NCI-H2196 treated with DMSO at 0.1 percent for 48 hours (cell line): ENCODE measurements at regions not wholly inside any gene's neighbourhood (a gene's known extent, or its start where the extent isn't known, plus 50 kb on each side); places are given as distances from the start of the nearest gene placed in this dataset.

Source experiments
- DNase-seq: peaks from one replicate; lab custom pipeline; 2025; ENCODE audit not compliant: unreplicated experiment; lab: John Stamatoyannopoulos, UW

DNA sequence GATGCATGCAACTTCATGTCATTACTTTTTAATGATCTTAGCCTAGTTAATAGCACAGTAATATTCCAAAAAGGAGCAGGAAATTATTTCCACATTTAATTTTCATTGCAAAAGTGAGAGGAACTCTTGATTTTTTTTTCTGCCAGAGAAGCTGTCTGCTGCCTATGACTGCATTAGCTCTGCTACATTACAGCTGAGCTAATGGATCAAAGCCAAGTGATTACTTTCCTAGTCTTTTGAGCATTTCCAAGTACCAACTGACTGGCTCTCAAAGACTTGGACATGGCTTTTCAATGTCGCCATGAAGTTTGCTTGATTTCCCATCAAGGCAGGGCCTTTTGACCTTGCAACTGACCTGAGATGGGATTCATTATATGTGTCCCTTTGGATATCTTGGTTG is 356.6 kb upstream of the XYLT1 start:
- DNase-seq, result no peak

DNA sequence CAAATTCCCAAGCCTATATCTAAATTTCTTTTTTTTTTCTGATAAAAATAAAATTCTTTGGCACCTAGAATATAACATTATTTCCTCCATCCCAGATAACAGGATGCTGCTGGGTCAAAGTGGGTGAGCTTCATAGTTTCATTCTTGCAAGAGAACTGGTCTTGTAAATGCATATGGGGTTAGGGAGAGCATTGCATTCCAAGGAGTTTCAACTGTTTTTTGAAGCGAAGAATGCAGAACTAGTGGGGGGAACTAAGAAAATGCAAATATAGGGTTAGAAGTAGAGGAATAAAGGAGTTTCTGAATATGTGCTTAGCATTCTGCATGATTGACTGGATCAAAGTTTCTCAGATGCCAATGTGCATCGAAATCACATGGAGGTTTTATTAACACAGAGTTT is 347.2 kb upstream of the XYLT1 start:
- DNase-seq, result no peak

GRCh38 chr16:17817260-17817659 is 346.5 kb upstream of the XYLT1 start:
- no peak for DNase-seq

DNA sequence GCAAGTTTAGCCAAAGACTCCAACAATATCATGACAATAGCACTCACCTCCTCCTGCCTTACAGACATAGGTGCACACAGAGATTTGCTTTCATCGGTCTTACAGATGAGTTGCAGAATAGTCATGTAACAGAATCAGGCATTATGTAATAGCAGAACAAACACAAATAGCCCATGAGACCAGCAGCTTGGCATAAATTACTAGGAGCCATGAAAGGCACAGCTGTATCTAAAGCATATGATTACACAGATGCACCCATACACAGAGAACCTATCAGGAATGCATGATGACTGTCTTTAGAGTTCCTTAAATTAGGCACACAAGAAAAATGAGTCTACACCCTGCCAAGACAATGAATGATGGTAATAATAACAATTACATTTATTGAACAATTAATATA is 342.0 kb upstream of the XYLT1 start:
- no peak for DNase-seq

- no peak for DNase-seq
Measured at GRCh38 chr16:17804857-17805256, 334.1 kb upstream of the XYLT1 start.

DNA sequence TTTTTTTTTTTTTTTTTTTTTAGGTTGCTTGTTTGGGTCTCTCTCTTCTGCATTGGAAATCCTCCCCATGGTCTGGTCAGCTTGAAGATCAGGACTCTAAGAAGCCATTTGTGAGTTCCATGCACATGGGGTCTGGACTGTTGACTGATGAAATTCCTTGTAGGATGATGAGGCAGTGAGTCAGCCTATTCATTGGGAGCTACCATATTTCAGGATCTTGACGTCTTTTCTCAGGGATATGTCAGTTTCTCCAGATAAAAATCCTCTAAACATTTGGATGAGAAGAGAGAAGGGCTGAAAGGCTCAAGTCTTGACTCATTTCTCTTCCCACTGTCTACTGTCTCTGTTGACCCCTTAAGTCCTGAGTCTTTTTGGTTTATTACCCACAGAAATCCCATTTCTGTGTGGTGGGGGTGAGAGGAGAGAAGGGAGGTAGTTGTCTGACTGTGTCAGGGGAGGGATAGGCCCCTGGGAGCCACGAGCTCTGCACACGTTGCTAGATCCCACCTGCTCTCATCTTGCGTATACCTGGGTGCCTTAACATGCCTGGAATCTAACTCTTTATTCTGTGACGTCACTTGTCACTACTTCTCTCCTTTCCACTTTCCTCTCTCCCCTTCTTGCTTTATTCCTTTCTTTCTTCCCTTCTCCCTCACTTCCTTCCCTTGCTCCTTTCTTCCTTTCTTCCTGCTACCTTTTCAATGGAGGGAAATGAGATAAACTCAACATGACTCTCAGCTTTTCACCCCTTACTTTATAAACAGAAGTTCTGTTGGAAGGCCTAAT is 333.1 kb upstream of the XYLT1 start:
- no peak for DNase-seq

DNA sequence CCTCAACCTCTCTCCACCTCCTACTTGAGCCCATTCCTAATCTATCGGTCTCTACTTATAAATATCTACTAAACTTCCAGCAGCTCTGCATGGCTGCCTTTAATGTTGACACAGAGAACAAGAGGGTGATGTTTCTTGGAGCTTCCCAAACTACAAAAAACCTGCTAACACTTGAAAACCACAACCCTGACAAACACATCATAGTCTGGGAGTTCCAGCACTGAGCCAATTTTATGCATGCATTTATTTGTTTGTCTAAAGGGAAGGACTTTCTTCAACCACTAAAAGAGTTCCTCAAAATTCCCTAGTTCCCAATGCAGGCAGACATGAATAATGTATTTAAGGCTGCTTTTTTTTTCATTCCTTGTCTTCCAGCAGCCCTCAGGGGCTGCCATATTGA is 331.8 kb upstream of the XYLT1 start:
- DNase-seq, result no peak

DNA sequence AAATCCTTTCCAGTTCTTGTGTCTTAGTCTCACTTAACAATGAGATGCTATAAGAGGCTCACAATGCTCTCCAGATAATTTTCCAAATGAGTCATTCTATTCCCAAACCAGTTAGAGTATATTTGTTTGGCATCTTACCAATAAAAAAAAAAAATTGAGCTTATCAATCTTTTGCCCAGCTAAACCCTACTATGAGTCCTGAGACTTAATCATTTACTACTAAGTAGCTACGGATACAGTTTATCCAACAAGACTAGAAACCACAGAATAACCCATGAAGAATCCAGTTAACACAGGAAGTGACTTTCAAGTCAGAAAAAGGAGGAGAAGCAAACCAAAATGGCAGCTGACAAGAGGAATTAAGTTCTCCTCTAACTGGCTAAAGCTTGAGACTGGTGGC is 330.3 kb upstream of the XYLT1 start:
- no peak for DNase-seq

- no peak for DNase-seq
Measured at GRCh38 chr16:17798716-17799115, 328.0 kb upstream of the XYLT1 start.

DNA sequence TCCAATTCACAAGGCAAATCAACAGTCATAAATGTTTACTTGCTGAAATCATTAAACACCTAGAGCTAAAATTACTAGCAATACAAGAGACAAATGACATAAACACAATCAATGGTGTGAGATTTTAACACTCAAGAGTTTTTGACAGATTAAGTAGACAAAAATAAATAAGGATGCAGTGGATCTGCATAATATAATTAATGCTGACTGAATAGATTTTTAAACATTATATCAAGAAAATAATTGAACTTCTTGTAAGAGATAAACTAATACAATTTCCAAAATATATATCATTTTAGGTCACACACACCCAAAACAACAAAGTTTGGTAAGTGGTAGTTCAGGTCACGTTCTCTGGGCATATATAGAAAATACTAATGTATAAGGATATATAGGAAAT is 322.6 kb upstream of the XYLT1 start:
- DNase-seq, result no peak

GRCh38 chr16:17784073-17784472 is 313.3 kb upstream of the XYLT1 start:
- DNase-seq, result no peak

DNA sequence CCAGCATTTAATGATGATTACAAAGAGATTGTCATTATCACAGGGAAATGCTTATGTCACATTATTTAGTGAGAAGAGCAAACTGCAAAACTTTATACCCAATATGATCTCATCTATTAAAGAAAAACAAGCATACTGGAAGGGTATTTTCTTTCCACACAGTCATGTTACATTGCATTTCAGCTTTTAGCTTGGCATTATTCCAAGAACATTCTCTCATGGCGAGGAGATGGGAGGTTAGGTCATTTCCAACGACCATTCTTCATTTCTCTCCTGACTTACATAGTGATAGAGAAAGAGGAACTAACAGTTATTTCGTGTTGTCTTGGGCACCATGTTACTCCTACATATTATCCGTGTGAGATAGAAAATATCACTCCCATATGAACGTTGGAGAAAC is 309.4 kb upstream of the XYLT1 start:
- DNase-seq, result no peak

DNA sequence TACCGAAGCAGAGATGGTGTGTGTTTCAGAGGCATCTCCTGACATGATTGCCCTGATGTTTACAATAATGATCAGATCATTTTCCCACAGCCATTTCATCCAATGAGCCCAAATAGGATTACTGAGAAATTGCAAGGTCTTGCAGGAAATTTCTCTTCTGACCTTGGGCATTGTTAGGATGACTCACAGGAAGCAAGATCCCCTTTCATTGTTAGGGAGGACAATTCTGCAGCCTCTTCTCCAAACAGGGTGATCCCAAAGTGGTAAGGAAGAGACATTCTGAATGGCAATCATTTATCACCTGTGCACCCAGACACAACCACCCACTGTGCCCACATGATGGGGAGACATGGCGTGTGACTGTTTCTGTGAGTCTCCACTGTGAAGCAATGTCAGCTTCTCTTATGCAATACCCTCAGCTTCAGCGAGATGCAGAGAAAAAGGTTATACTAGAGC is 306.7 kb upstream of the XYLT1 start:
- no peak for DNase-seq

DNA sequence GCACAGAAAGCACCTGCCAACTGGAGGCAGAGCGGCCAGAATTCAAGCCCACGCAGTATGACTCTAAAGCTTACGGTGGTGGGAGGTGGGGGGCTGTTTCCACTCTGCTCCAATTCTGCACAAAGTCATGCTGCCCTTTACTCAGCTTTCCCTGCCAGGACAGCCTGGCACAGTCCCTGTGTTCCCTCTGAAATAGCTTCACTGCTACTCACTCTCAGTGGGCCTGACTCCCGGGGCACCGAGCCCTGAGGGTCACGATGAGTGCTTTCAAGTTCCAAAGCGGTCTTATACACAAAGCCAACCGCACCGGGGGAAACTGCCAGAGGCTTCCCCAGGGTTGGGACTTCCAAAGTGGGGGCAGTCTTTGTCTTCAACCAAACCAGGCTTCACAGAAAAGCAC is 306.1 kb upstream of the XYLT1 start:
- no peak for DNase-seq

GRCh38 chr16:17776465-17776864 is 305.7 kb upstream of the XYLT1 start:
- no peak for DNase-seq

DNA sequence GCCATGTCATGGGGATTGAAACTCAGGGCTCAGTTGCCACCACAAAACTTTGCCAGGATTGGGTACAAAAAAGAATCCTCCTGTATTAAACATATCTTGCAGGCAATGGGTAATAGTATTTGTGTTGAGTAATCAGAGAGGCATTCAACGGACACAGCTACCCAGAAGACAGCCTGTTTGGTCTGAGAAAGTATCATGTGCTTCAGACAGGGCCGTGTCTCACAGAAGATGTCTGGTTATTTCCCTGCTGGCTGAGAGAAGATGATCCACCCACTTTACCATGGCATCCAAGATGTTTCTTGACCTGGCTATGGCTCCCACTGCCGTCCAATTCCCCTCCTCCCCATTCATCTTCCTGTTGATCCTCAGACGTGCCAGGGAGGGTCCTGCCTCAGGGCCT is 304.3 kb upstream of the XYLT1 start:
- DNase-seq, result no peak

DNA sequence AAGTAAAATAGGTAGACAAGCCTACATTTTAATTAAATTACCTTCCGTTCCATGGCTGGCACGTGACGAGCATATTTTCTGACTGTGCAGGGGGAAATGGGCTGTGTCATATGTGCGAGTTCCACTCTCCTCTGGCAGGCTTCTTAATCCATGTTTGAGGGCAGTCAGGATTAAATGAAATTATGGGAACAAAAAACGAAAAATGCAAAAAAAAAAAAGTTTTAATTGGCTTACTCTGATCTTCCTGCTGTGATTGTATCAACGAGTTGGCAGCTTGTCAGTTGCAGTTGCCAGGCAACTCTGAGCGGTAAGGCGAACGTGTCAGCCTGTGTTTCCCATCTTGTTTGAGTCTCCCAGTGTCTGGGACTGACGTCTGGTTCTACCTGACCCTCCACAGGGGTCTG is 302.9 kb upstream of the XYLT1 start:
- no peak for DNase-seq

DNA sequence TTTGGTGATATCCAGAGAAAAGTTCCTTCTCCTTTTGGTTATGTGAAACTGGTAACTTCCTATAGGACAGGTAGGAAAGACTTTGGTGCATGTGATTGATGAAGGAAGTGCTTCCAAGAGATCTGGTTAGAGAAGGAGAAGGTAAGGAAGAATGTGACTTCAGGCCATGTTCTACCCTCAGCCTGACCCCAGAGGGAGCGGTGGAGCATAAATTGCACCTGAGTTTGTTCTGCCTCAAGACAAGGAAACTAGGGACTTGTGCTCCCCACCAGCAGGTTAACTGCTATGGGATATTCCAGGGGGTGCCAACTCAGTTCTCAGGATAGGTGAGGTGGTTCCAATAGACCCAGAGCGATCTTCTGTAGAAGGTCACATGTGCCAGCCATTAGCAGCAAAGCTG is 299.3 kb upstream of the XYLT1 start:
- DNase-seq, result no peak

- no peak for DNase-seq
Measured at GRCh38 chr16:17769065-17769464, 298.3 kb upstream of the XYLT1 start.

DNA sequence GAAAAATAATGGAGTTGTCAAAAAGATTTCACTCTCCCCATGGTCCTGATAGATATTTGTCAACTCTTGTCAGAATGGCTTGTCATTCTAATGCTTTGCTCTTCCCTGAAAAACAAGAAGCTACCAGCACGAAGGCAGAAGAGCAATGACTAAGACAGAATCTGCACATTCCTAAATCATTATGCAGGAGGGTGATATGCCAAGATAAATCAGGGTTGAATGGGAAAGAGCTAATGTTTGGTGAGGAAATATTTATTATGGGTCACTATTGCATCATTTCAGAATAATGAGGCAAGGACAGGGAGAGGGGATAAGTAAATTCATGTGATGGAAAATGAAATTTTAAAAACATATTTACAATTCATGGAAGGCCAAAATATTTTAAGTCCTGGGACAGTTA is 297.5 kb upstream of the XYLT1 start:
- no peak for DNase-seq

- no peak for DNase-seq
Measured at GRCh38 chr16:17766012-17766411, 295.3 kb upstream of the XYLT1 start.

GRCh38 chr16:17759451-17760390 is 289.0 kb upstream of the XYLT1 start:
- DNase-seq, result no peak
